HepG2 (cell line): ENCODE measurements at regions not wholly inside any gene's neighbourhood (a gene's known extent, or its start where the extent isn't known, plus 50 kb on each side); places are given as distances from the start of the nearest gene placed in this dataset.

Experiments used
- EZH2 ChIP-seq: conservative IDR thresholded peaks from 2 replicates; pipeline ENCODE4 v1.6.1; 2012; ENCODE audit warnings: mild to moderate bottlenecking, low read depth, low read length, moderate library complexity
- POLR2A ChIP-seq, 2 experiments: IDR thresholded peaks; 2 replicates each; pipeline ENCODE4 v1.6.1; 2011; ENCODE audit warnings: low read depth in 2 of 2, low read length in 2 of 2, mild to moderate bottlenecking in 1 of 2, moderate library complexity in 1 of 2; ENCODE audit not compliant: insufficient read depth in 1 of 2
- POLR2AphosphoS5 ChIP-seq: IDR thresholded peaks from 2 replicates; pipeline ENCODE4 v1.6.1; 2012; ENCODE audit warnings: low read depth, low read length
- SRF ChIP-seq: IDR thresholded peaks from 2 replicates; pipeline ENCODE4 v1.6.1; 2011; ENCODE audit warnings: mild to moderate bottlenecking, low read depth, low read length, moderate library complexity
- TP53 ChIP-seq: sonication (generic); formaldehyde crosslinking; conservative IDR thresholded peaks from 2 replicates; pipeline ENCODE4 v1.4.0; 2020; ENCODE audit warnings: missing genetic modification reagents
- ZKSCAN8 ChIP-seq: IDR thresholded peaks from 2 replicates; pipeline ENCODE4 v1.6.1; 2016; ENCODE audit warnings: borderline replicate concordance, missing genetic modification reagents, missing compliant biosample characterization
- ZNF24 ChIP-seq: fragments of 450-650 bp; IDR thresholded peaks from 2 replicates; pipeline ENCODE4 v1.6.1; 2017; ENCODE audit warnings: antibody characterized with exemption, mild to moderate bottlenecking
- ZNF335 ChIP-seq: sonication (generic); formaldehyde crosslinking; IDR thresholded peaks from 2 replicates; pipeline ENCODE4 v1.4.0; 2020; ENCODE audit warnings: missing genetic modification reagents
- TF ChIP-seq, protein P1 (sequence below): fragments of 450-650 bp; IDR thresholded peaks from 2 replicates; pipeline ENCODE4 v1.6.1; 2016
- TF ChIP-seq, protein P2 (sequence below): sonication (generic); formaldehyde crosslinking; IDR thresholded peaks from 2 replicates; pipeline ENCODE4 v1.5.0; 2020; ENCODE audit warnings: mild to moderate bottlenecking, missing genetic modification reagents, moderate library complexity

DNA sequence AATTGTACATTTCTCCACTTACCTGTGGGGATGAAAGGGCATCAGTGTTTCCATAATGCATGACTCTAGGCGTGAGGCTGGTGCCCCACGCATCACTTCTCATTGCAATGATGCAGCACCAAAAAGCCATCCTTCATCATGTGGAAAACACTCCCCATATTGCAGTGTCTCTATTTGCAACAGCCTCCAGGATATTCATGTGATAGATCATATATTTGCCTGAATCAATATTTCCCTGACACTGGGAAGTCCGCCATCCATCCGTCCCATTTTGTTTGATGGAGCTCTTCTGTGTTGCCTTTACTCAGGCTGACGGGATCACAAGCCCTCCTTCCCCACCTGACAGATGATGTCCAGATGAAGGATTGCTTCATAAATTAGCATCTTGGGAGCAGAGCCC lies 74.5 kb upstream of the CAMK1G start:
- TF ChIP-seq POLR2A (IDR thresholded peaks at IDR 0.05; ENCODE audit: insufficient read depth in 1 of 2, low read depth in 2 of 2, low read length in 2 of 2), result no peak
- TF ChIP-seq, protein P1, sequence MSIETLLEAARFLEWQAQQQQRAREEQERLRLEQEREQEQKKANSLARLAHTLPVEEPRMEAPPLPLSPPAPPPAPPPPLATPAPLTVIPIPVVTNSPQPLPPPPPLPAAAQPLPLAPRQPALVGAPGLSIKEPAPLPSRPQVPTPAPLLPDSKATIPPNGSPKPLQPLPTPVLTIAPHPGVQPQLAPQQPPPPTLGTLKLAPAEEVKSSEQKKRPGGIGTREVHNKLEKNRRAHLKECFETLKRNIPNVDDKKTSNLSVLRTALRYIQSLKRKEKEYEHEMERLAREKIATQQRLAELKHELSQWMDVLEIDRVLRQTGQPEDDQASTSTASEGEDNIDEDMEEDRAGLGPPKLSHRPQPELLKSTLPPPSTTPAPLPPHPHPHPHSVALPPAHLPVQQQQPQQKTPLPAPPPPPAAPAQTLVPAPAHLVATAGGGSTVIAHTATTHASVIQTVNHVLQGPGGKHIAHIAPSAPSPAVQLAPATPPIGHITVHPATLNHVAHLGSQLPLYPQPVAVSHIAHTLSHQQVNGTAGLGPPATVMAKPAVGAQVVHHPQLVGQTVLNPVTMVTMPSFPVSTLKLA, result no peak
- no peak for TF ChIP-seq TP53 (CRISPR knock-in tag)
- no peak for TF ChIP-seq ZNF24
- TF ChIP-seq ZKSCAN8, result no peak
- TF ChIP-seq ZNF335 (CRISPR knock-in tag), result no peak
- TF ChIP-seq, protein P2, sequence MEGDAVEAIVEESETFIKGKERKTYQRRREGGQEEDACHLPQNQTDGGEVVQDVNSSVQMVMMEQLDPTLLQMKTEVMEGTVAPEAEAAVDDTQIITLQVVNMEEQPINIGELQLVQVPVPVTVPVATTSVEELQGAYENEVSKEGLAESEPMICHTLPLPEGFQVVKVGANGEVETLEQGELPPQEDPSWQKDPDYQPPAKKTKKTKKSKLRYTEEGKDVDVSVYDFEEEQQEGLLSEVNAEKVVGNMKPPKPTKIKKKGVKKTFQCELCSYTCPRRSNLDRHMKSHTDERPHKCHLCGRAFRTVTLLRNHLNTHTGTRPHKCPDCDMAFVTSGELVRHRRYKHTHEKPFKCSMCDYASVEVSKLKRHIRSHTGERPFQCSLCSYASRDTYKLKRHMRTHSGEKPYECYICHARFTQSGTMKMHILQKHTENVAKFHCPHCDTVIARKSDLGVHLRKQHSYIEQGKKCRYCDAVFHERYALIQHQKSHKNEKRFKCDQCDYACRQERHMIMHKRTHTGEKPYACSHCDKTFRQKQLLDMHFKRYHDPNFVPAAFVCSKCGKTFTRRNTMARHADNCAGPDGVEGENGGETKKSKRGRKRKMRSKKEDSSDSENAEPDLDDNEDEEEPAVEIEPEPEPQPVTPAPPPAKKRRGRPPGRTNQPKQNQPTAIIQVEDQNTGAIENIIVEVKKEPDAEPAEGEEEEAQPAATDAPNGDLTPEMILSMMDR, result no peak
- no peak for TF ChIP-seq SRF
- TF ChIP-seq POLR2AphosphoS5, result no peak
- no peak for TF ChIP-seq EZH2
